Kidney (tissue), 13 donors: ENCODE measurements at regions not wholly inside any gene's neighbourhood (a gene's known extent, or its start where the extent isn't known, plus 50 kb on each side); places are given as distances from the start of the nearest gene placed in this dataset.

Source experiments
- DNase-seq, 5 donors: peaks; one replicate each; pipeline ENCODE4 v3.0.0-alpha.2; 2013 to 2020
- FAIRE-seq: peaks from 2 replicates; lab custom pipeline; 2012; peaks lifted over from hg19 to GRCh38; lab: Jason Lieb, UNC
- H3K27ac ChIP-seq, 2 donors: one replicate each; pipeline ENCODE4 v1.7.0; 2013; ENCODE audit warnings: low read depth in 2 of 2, low read length in 2 of 2, inconsistent platforms in 1 of 2
- H3K27me3 ChIP-seq: one replicate; pipeline ENCODE4 v1.7.1; 2013; ENCODE audit warnings: low read length, inconsistent platforms; ENCODE audit not compliant: control insufficient read depth, insufficient read depth
- H3K36me3 ChIP-seq, 3 donors: one replicate each; pipeline versions ENCODE4 v1.7.0 to v1.7.1; 2013; ENCODE audit warnings: low read length in 3 of 3, control low read depth in 1 of 3, inconsistent platforms in 1 of 3; ENCODE audit not compliant: insufficient read depth in 3 of 3, control insufficient read depth in 2 of 3
- H3K4me1 ChIP-seq, 3 donors: one replicate each; pipeline versions ENCODE4 v1.7.0 to v1.7.1; 2013; ENCODE audit warnings: low read length in 3 of 3, inconsistent platforms in 1 of 3, low read depth in 1 of 3; ENCODE audit not compliant: control insufficient read depth in 2 of 3, insufficient read depth in 2 of 3
- H3K4me3 ChIP-seq, 3 donors: one replicate each; pipeline versions ENCODE4 v1.7.0 to v1.8.1; 2013; ENCODE audit warnings: low read length in 3 of 3, control low read depth in 1 of 3, inconsistent platforms in 1 of 3
- H3K9ac ChIP-seq, 3 donors: one replicate each; pipeline versions ENCODE4 v1.7.0 to v1.7.1; 2013; ENCODE audit warnings: low read length in 3 of 3, control low read depth in 1 of 3, inconsistent platforms in 1 of 3
- H3K9me3 ChIP-seq, 3 donors: one replicate each; pipeline versions ENCODE4 v1.7.0 to v1.7.1; 2013; ENCODE audit warnings: low read length in 3 of 3, control low read depth in 1 of 3, inconsistent platforms in 1 of 3; ENCODE audit not compliant: control insufficient read depth in 2 of 3, insufficient read depth in 1 of 3
- CTCF ChIP-seq: IDR thresholded peaks from 3 replicates; pipeline ENCODE4 v1.5.1; 2012; ENCODE audit warnings: mild to moderate bottlenecking, moderate library complexity, borderline replicate concordance; ENCODE audit not compliant: insufficient read depth; ENCODE audit errors: extremely low read depth
- intact Hi-C: fragments of 100-400 bp; cut with DNase I; formaldehyde crosslinking; loops from one replicate; pipeline ENCODE4 v1.11.1; 2022
- donor health status: control.
- donor health status: control.
- donor health status: control.
- donor health status: control.
- donor health status: control.
- donor health status: DM: yes; HTN: yes; CAD: no.
- donor health status: Normal renal cell carcinoma (clear cell type).

DNA sequence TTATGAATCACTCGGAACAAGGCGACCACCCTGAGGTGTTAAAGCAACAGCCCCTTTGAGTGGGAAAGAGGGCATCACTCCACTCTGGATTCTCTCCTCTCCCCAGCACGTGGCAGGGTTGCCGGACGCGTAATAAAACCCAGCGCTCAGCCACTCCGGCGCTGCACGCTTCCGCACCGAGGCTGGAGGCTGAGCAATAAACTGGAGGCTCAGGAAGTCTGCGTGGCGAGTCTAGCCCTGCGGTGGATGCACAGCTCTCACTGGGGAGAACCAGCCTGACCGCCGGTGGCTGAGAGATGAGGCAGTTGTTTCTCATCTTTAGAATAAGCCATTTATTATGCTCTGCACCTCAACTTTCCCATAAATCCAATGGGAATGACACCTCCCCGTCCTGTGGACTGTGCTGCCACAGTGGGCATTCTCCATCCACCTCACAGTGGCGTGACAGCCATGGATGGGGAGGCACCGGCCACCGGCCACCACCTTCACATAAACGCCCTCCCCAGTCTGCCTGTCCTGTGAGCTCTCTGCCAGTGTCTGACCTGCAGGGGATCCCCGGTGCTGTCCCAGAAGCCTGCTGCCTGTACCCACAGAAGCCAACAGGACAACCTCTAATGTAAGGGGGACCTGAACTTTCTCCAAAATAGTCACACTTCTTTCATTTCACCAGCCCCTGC lies 64.2 kb upstream of the GGTLC1 start:
- intact Hi-C loops: no loop called here
- FAIRE-seq: no peak
- H3K36me3 ChIP-seq: no peaks in the 10 kb centered on the region

GRCh38 chr20:24051160-24051559 lies 62.6 kb upstream of the GGTLC1 start:
- DNase-seq: no peak
- Histone ChIP-seq H3K9ac (no peak overlapping the region), H3K9me3 (no peaks in the 10 kb centered on the region), H3K27me3 (no peaks in the 10 kb centered on the region), H3K36me3 (no peaks in the 10 kb centered on the region), H3K27ac (no peak overlapping the region), H3K4me3 (no peak overlapping the region), H3K4me1 (no peaks in the 10 kb centered on the region)
- intact Hi-C loops: no loop called here
- no peak for FAIRE-seq
- no peak for TF ChIP-seq CTCF

More for the DNA sequence above, 64.2 kb upstream of the GGTLC1 start:
- H3K27ac ChIP-seq: no peak overlapping the region
- H3K4me1 ChIP-seq: no peaks in the 10 kb centered on the region
- no peaks in the 10 kb centered on the region for H3K27me3 ChIP-seq
- TF ChIP-seq CTCF: no peak
- H3K9me3 ChIP-seq: no peaks in the 10 kb centered on the region
- no peak for DNase-seq
- H3K9ac ChIP-seq: no peak overlapping the region
- H3K4me3 ChIP-seq: no peak overlapping the region

DNA sequence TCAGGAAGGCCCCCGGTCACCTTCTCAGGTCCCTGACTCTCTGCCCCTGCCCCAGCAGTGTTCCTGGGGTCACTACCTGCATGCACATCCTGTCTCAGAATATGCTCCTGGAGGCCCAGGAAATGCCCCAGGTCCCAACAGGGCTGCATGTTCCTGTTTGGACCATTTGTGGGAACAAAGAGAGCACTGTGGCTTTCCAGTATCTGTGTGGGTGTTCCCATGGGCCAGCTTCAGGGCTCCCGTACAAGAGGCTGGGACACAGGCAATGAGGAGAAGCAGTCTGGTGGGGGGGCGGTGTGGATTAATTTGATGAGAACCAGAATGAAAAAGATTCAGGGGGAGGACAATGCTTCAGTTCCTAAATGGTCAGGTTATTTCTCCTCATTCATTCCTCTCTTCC lies 61.5 kb upstream of the GGTLC1 start:
- no peak overlapping the region for H3K4me3 ChIP-seq
- no peaks in the 10 kb centered on the region for H3K9me3 ChIP-seq
- H3K36me3 ChIP-seq: no peaks in the 10 kb centered on the region
- no peak overlapping the region for H3K27ac ChIP-seq
- no peak for TF ChIP-seq CTCF
- FAIRE-seq: no peak
- no peaks in the 10 kb centered on the region for H3K27me3 ChIP-seq
- H3K4me1 ChIP-seq: no peaks in the 10 kb centered on the region
- intact Hi-C loops: no loop called here
- no peak overlapping the region for H3K9ac ChIP-seq
- no peak for DNase-seq

GRCh38 chr20:24049081-24049480 lies 60.5 kb upstream of the GGTLC1 start:
- intact Hi-C loops: no loop called here
- no peak overlapping the region for H3K4me3 ChIP-seq
- H3K27me3 ChIP-seq: no peaks in the 10 kb centered on the region
- no peak for TF ChIP-seq CTCF
- H3K9me3 ChIP-seq: no peaks in the 10 kb centered on the region
- H3K4me1 ChIP-seq: no peaks in the 10 kb centered on the region
- no peaks in the 10 kb centered on the region for H3K36me3 ChIP-seq
- H3K9ac ChIP-seq: no peak overlapping the region
- no peak for FAIRE-seq
- H3K27ac ChIP-seq: no peak overlapping the region
- DNase-seq: no peak
